ENCODE measurements at regions not wholly inside any gene's neighbourhood (a gene's known extent, or its start where the extent isn't known, plus 50 kb on each side); places are given as distances from the start of the nearest gene placed in this dataset.

DNA sequence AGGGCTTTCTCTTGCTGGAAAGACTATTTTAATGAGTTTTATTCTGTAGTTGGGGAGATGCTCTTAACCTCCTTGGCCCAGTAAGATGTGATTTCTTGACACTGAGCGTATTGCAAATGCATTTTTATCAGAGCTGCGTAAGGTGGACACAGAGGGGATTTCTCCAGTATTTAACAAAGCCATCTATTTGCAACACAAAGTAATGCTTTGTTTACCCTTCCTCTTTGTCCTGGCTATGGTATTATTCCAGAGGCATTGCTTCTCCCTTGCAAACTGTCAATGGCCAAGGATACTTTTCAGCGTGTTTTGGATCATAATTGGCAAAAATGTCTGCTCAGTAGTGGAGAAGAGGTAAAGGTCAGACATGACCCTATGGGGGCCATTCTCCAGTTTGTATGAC is 90.8 kb upstream of the PIK3C3 start:
- TF ChIP-seq CTCF (IDR thresholded peaks at IDR 0.05): no peak
- no peak for TF ChIP-seq POLR2A (IDR thresholded peaks at IDR 0.05)
